ENCODE measurements at regions not wholly inside any gene's neighbourhood (a gene's known extent, or its start where the extent isn't known, plus 50 kb on each side); places are given as distances from the start of the nearest gene placed in this dataset.
"Not testable (repeated sequence)": the region's sequence is repeated elsewhere in the genome, so short reads cannot be mapped to it uniquely, and the experiment has no call there.

DNA sequence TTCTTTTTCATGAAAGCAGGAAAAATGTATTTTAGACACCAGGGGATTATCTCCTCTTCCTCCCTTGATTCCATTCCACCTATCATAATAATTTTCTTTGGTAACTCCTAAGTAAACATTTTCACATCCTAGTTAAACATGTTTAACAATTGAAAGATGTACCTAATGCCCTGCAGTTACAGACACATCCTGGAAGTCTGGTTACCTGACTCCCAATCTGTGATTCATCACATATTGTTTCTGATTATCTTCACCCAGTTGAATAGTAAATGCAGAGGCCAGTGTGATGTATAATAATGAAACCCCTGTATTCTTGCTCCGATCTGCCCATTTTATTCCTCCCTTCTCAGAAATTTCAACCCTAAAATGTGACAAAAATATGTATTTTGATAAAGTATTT lies 1237.6 kb upstream of the LRRTM1 start:
- DNase-seq (ENCODE audit: low read depth): no peak

DNA sequence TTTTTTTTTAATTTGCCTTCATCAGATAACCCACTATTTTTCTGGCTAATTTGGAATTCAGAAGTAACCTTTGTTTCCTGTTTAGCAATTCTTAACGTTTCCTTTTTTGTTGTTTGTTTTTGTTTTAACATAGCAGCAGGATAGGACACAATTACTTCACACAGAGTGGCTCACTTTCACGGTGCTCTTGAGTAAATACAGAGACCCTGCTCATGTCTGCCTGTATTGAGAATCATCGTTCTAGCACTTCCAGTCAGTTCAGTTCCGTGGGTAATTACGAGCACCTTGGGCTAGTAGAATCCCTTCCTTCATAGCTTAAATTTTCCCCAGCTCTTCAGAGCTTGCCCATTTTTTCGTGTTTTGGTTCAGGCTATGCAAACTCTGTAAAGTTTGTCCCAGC lies 1225.4 kb upstream of the LRRTM1 start:
- no peak for DNase-seq (ENCODE audit: low read depth)

DNA sequence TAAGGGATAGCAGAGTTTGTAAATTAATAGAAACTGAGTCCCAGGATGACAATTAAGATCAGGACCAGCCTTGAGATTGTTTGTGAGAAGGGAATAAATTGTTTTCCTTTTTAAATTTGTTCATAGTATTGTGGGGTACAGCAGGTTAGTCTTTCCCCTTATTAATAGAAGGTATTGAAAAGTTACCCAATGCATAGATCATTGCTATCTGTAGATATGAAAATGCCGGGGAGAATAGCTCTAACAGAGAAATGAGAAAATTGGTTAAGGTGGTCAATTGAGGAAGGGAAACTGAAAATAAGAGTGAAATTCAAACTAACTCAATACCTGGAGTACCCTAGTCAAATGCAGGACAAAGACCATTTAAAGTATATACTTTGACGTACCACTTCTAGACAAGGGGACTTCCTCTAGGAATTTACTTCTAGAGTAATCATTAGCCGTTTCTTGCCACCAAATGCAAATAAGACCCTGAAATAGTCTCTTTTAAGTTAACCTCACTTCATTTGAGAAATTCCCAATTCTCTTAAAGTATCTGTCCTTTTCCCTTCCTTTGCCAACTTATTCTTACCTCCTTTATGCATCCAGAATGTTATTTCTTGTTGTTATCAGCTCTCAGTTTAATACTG lies 1224.4 kb upstream of the LRRTM1 start:
- DNase-seq (ENCODE audit: low read depth): no peak

DNA sequence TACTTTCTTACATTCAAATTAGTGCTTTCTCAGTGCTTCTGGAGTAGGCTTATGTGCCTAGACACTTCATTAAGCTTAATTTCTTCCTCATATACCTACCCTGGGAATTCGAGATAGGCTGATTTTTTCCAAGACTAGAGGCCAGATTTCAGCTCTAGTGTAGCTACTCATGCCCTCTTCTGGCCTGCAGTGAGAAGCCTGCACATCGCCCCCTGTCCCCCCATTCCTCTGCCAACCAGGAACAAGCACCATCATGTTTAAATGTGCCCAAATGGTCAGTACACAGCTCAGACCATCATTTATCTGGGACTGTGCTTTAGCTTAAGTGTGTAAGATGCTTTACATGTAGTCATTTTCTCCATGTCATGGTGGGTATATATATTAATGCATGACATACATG lies 1218.8 kb upstream of the LRRTM1 start:
- no peak for DNase-seq (ENCODE audit: low read depth)

DNA sequence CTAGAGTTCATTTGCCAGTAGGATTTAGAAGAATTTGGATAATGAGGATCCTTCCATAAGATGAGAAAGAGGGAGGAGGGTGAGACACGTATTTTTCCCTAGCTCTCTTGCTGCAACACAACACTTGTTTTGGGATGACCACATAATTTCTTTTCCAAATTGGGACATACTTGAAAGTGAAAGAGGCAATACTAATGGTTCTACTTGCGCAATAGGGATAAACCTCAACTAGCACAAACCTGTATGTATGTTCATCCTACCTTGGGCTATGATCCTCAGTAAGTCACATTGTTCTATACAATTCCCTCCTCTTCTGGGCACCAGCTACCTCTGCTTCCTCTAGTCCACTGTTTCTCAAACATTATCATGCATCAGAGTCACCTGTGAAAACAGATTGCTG lies 1208.8 kb upstream of the LRRTM1 start:
- no peak for DNase-seq (ENCODE audit: low read depth)

DNA sequence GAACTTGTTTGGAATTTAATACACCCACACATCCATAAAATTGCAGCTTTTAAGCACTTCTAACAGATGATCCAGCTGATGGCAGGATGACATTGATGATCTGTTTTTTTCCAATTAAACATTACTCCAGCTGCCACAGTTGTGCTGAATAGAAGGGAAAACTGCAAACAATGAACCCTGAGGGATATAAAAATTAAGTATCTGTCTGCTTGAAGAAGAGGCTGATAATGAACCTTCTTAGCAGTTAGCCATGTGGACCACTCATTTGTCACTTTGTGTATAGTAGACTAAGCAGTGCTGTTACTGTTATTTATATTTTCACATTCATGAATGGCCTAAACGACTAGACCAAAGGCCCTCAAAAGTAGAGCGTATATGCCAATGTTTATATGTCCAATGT lies 1201.0 kb upstream of the LRRTM1 start:
- DNase-seq (ENCODE audit: low read depth): no peak

DNA sequence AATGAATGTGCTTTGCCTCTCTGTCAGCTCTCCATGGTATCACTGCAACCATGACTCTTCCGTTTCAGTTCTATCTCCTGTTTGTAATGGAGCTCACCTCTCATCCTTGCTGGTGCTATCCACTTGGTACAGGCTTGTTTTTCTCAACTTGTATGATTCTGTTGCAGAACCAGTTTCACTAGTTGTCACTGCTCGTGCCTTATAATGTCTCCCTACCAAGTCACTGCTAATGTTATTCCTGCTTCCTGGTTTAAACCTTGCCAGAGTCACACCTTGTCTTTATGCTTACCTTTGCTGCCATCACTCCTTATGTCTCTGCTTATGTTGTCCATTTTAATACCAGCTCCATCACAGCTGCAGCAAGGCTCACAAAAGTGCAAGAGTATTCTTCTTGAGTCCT lies 1191.0 kb upstream of the LRRTM1 start:
- DNase-seq (ENCODE audit: low read depth): no peak

DNA sequence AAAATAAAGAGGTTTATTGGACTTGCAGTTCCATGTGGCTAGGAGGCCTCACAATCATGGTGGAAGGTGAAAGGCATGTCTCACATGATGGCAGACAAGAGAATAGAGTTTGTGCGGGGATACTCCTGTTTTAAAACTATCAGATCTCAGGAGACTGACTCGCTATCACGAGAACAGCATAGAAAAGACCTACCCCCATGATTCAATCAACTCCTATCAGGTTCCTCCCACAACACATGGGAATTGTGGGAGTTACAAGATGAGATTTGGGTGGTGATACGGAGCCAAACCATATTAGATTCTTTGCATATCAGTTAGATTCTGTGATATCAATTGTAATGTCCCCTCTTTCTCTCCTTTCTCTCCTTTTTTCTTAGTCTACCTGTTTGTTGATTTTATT lies 1178.7 kb upstream of the LRRTM1 start:
- DNase-seq (ENCODE audit: low read depth): no peak

DNA sequence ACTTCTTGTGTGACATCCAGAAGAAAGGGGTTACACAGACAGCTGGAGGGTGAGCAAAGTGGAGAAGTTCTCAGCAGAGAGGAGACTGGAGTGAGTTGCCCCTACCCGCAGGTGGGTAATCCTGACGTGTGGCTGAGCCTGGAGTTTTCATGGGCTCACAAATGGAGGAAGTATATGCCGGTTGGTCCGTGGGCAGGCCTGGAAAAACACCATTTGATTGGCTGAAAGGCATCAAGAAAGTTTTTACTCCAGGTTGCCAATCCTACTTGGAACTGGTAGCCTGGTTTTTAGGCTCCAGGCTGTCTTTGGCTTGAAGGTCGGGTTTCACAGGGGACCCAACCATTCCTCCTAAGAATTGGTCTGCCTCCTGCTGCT lies 1177.4 kb upstream of the LRRTM1 start:
- DNase-seq (ENCODE audit: low read depth): no peak

DNA sequence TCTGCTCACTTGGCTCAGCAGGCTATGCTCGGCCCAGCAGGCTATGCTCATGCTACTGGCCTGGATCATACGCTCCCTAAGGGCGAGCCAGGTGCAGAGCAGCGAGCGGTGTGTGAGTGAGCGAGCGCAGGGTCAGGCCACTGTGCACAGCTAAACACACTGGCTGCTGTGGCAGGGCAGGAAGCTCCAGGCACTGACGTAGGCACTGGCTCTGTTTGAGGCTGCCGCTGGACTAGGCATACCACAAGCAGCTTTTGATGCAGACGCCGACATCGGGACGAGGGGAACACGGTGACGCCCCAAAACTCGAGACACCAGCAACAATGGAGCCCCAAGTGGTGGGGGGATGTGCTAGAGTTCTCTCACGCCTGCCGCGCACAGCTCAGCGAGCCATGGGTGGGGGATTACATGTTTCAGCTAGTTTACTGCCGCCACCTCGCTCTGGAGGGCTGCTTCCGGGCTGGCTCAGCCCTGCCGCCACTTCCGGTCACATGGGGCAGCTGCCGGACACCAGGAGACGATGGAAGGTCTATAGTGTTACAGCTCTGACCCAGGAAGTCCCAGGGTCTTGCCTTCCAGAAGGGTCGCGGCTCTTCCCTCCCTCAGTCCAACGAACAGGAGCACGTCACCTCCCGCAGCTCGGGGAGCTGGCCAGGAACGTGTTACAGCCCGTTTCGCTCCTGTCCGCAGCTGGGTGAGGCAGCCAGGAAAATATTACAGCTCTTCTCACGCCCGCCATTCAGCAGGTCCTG lies 1176.9 kb upstream of the LRRTM1 start:
- DNase-seq (ENCODE audit: low read depth): no peak

DNA sequence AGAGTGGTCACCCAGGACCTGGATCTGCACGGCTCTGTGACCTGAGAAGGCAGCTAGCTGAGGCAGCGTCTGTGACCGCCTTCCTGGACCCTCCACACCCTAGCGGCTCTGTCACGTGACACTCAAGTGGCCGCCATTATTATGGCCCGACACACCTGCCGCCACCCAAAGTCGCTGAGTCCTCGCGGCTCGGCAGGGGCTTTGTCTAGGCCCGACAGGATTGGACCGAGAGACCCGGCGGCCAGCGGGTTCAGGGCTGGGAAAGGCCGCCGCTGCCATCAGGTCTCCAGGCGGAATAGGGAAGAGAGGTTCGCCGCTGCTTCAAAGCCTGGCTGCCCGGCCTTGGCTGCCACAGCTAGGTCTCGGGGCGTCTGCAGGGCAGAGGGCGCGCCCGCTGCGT lies 1162.5 kb upstream of the LRRTM1 start:
- DNase-seq (ENCODE audit: low read depth): no peak

DNA sequence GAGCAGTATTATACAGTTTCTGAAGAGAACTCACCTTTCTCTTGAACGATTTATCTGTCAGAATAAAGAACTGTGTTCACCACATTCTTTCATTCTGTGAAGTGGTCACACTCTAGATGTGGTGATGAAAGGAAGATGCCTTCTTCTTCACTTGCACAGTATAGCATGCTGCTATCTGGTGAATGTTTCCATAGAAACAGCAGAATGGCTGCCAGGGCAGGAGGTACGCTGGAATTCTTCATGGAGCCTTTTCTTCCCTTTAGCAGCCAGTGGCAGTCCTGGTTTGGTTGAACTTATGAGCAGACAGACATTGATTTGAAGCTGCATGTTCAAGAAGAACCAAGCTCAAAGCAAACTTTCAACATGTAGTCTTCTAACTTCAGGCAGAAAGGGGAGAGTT lies 1157.9 kb upstream of the LRRTM1 start:
- DNase-seq (ENCODE audit: low read depth): no peak

DNA sequence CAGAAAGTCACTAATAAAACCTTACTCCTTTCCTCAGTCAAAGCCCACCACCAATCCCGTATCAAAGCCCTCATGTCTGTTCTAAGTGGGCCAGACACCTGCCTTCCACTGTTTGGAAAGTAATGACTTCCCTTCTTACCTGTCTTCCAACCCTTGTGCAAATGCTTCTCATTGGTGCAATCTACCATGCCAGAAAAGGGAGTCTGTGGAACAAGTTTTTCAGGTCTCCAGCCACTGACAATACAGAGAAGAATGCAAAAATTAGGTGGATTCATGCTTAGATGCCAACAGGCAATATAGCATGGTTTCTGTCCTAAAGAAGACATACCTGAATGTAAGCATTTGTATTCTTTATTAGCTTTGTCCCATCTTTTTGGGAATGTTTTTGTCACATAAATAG lies 1140.6 kb upstream of the LRRTM1 start:
- DNase-seq (ENCODE audit: low read depth): no peak

DNA sequence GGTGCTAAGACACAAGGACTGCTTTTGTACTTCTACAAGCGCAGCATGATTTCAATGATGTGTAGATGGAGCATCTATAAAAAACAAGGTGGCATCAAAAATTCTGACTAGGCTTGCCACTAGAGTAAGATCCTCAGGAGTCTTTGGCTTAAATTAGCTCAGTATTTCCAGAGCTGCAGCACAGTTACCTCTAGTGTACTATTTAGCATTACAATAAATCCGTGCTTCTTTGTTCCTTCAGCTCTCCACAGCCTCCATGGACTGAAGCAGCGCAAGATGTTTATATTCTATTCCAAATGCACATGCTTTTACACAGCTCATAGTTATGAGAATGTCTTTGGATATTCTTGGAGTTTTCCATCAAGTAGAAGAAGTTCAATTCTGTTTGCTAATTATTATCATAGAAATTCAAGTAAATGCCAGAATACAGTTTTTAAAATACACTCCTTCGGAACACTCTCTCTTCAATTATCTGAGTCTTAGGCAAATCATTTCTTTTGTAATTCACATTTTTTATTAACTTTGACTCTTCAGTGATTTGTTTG lies 1133.0 kb upstream of the LRRTM1 start:
- no peak for DNase-seq (ENCODE audit: low read depth)

DNA sequence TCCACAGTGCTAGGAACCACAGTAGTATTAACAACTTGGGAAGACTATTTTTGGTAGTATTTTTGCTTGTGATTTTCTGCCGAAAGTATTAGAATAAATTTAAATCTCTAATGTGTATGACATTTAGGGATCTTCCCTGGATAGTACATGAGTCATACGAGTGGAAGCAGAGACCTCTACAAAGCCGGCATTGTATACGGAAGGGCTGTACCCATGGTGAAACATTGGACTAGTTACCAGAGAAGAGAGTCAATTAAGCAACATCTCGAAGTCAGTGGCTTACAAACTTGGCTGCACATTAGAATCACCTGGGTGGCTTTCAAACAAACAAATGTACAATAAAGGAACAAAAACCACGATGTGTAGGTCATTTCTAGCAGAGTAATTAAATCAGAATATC lies 1131.7 kb upstream of the LRRTM1 start:
- DNase-seq (ENCODE audit: low read depth): no peak

DNA sequence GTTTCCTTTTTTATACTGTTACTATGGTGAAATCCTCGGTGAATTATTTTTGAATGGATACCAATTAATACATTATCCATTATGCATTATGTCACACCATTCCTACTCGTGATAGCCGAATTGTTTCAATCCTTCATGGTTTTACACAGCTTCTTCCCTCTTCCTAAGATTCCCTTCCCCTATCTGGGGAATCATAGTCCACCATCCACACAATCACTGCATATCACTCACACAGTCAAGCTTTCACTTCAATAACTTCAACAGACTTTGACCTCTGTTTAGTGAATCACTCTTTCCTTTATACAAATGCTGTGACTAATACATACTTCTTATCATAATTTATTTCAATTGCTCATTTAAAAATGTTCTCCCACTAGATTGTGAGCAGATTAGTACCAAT lies 1108.1 kb upstream of the LRRTM1 start:
- no peak for DNase-seq (ENCODE audit: low read depth)

DNA sequence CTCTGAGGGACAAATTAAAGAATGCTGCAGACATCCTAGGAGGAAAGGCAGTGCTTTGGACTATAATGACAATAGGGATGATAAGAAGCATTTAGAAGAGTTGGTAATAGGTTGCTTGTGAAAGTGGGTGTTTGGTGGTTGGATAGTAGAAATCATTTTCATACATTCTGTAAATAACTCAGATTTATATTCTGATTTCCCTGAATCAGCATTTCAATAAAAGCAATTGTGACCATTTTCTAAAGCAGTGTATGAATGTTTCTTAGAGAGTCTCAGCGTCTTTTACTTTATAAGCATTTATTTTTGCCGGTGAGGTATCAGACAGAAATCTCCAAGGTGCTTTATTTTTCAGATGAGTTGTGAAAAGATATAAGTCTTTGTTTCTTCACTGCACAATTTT lies 1099.0 kb upstream of the LRRTM1 start:
- DNase-seq (ENCODE audit: low read depth): no peak

DNA sequence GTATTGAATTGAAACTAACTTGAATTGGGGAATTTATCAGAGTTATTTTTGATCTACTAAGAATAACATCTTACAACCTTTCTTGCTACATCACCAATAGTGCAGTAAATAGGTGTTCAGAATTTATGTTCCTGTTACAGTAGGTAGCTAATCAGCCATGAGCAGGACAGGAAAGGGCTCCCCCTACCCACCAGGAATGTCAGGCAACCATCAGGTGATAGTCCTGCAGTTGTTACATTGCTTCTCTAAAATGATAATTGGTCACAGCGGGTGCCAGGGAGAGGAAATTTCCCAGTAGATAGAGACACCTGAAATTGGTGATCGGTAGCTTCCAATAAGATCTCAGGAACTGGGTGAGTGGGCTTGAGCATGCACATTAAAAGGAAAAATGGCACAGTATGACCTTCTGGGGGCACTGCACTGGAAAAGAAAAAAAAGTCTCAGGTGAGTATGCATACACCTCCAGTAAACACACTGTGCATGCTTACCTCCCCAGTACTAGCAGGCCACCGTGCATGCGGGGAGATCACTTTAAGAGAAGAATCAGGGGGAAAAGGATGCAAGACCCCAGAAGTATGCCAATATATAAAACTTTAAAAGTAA lies 1092.0 kb upstream of the LRRTM1 start:
- DNase-seq (ENCODE audit: low read depth): no peak

DNA sequence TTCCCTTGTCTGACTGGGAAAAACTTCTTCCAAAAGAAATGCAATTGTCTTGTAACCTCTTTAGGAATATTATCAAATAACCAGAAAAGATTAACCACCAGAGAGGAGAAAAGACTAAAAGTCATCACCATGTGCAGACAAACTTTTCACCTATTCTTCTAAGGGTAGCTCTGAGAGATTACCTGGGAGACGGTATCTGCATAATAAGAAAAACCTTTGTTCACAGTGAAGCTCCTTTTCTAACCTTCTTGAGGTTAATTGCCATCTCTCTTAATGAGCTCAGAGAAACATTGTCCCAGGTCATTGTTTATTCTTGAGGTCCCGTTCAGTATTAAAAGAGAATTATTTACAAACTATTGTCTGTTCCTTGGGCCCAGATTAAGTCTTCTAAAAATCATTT lies 1091.2 kb upstream of the LRRTM1 start:
- DNase-seq (ENCODE audit: low read depth): no peak

DNA sequence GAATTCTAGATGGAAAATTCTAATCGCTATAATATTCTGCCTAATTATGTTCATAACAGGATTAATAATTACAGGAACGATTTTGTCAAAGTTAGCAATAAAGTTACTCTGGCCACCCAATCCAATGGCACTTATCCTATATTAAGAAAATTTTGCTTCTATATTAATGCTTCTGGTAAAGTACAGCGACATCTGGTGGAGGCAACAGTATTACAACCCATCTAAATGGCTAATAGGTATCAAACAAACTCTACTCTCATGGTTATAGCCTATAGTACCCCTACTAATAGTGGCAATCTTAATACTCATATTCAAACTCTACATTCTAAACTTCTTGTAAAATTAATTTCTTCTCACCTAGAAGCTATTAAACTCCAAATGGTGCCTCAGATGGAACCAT lies 1084.7 kb upstream of the LRRTM1 start:
- DNase-seq (ENCODE audit: low read depth): no peak

DNA sequence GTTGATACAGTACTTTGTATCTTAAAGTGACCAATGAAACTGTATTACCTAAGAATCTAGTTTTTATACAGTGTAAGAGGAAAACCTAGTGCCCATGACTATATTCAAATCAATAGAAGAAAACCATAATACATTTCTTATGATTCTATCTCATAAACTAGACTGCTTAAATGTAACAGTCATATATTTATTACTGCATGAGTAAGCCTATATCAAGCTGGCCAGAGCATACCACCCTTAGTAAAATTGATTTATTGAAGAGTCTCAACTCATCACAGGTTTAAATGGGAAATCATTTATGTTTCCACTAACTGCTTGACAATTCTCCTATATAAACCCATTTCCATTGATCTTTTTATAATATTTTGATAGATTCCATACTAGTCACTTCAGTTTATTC lies 1059.2 kb upstream of the LRRTM1 start:
- DNase-seq (ENCODE audit: low read depth): no peak

DNA sequence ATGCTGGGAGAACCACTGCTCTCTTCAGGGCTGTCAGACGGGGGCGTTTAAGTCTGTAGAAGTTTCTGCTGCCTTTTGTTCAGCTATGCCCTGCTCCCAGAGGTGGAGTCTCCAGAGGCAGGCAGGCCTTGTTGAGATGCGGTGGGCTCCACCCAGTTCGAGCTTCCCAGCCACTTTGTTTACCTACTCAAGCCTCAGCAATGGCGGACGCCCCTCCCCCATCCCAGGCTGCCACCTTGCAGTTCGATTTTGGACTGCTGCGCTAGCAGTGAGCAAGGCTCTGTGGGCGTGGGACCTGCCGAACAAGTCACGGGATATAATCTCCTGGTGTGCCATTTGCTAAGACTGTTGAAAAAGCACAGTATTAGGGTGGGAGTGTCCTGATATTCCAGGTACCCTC lies 1057.9 kb upstream of the LRRTM1 start:
- not testable (repeated sequence) for DNase-seq (ENCODE audit: low read depth)

DNA sequence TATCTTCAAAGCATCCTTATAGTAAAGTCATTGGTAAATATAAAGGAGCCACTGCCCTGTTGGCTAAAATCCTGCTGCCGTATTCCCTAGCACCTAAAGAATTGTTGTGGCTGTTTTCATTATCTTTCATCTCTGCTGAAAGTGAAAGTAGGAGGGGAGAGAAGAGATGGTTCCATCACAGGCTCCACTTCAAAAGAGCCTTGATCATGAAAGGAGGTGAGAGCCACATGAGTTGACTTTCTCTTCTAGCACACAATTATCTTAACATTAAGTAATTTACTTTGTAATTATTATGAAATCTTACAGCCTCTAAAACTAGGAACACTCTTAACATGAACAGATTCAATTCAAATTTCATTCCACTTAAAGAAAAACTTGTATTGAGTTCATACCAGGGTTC lies 1050.9 kb upstream of the LRRTM1 start:
- no peak for DNase-seq (ENCODE audit: low read depth)

DNA sequence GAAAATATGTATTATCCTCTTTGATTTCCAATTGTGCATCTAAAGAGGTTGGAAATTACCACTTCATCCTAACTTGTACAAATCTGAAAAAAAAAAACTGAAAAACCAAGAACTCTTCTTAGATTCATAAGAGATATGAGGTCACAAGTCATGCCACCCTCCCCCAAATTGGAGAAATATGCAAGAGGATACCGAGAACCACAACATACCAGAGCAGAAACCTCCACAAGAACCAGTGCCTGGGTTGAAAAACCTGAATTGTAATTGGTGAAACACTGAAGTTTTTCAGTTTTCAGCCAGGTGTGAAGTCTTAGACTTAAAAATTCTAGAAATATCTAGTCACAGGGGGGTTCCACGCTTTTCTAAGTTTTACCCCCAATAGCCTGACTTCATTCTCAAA lies 1029.5 kb upstream of the LRRTM1 start:
- no peak for DNase-seq (ENCODE audit: low read depth)
